Testis (tissue), 2 donors: ENCODE measurements at regions not wholly inside any gene's neighbourhood (a gene's known extent, or its start where the extent isn't known, plus 50 kb on each side); places are given as distances from the start of the nearest gene placed in this dataset.

Experiments
- DNase-seq: peaks from one replicate; pipeline ENCODE4 v3.0.0-alpha.2; 2019
- H3K27ac ChIP-seq, 2 donors: fragments of 200-600 bp; sonication (generic); one replicate each; pipeline ENCODE4 v1.5.1; 2019
- H3K27me3 ChIP-seq: fragments of 200-600 bp; sonication (generic); one replicate; pipeline ENCODE4 v1.5.1; 2019
- H3K36me3 ChIP-seq: fragments of 200-600 bp; sonication (generic); one replicate; pipeline ENCODE4 v1.5.1; 2017; ENCODE audit warnings: low read depth; ENCODE audit errors: missing control alignments
- H3K4me1 ChIP-seq: fragments of 200-600 bp; sonication (generic); one replicate; pipeline ENCODE4 v1.5.1; 2019
- H3K4me3 ChIP-seq, 2 donors: fragments of 200-600 bp; sonication (generic); one replicate each; pipeline ENCODE4 v1.5.1; 2017 to 2019
- H3K9me3 ChIP-seq: fragments of 200-600 bp; sonication (generic); one replicate; pipeline ENCODE4 v1.5.1; 2017
- CTCF ChIP-seq, 3 experiments: fragments of 450-650 bp in 2 of 3; fragments of 200-600 bp in 1 of 3; sonication (generic) in 1 of 3; IDR thresholded peaks; one replicate each; pipeline ENCODE4 v1.5.1; 2016 to 2019; ENCODE audit warnings: antibody characterized with exemption in 3 of 3, mild to moderate bottlenecking in 2 of 3, moderate library complexity in 1 of 3
- POLR2A ChIP-seq: fragments of 450-650 bp; IDR thresholded peaks from one replicate; pipeline ENCODE4 v1.6.1; 2017; ENCODE audit warnings: antibody characterized with exemption, mild to moderate bottlenecking, moderate library complexity
- WGBS, 2 donors: methylation state at CpG; one replicate each; pipeline ENCODE4 v1.1.5; 2018; 5-methylcytosine and 5-hydroxymethylcytosine counted together
- intact Hi-C: fragments of 100-400 bp; cut with DNase I; formaldehyde crosslinking; loops from one replicate; pipeline ENCODE4 v1.15.1; 2023; ENCODE audit warnings: low total_unique reads

DNA sequence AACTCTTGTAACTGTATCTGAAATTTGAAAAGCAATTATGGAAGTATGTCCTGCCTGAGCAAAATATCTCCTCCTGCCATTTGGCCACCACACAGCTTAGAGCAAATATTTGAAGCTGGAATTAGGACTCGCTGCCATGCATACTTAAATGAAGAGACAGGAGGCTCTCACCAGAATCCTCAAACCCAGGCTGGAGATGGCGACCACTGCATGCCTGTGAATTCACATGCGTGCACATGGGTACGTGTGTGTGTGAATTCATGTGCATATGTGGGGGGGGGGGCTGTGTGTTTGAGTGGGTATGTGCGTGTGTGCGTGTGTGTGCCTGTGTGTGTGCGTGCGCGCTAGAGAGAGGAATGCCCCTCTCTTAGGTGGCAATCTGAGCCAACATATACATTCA lies 84.1 kb upstream of the IRX1 start:
- Histone ChIP-seq H3K4me3 (no peak overlapping the region), H3K4me1 (no peaks in the 10 kb centered on the region), H3K36me3 (no peaks in the 10 kb centered on the region), H3K27ac (no peak overlapping the region), H3K27me3 (no peaks in the 10 kb centered on the region), H3K9me3 (no peaks in the 10 kb centered on the region)
- no peak for DNase-seq
- TF ChIP-seq POLR2A, result no peak
- no peak for TF ChIP-seq CTCF (IDR thresholded peaks at IDR 0.05)
- 87 to 89% methylated on average over 9 of the region's 9 CpGs for WGBS, 2 donors
- intact Hi-C loops, result no loop called here

DNA sequence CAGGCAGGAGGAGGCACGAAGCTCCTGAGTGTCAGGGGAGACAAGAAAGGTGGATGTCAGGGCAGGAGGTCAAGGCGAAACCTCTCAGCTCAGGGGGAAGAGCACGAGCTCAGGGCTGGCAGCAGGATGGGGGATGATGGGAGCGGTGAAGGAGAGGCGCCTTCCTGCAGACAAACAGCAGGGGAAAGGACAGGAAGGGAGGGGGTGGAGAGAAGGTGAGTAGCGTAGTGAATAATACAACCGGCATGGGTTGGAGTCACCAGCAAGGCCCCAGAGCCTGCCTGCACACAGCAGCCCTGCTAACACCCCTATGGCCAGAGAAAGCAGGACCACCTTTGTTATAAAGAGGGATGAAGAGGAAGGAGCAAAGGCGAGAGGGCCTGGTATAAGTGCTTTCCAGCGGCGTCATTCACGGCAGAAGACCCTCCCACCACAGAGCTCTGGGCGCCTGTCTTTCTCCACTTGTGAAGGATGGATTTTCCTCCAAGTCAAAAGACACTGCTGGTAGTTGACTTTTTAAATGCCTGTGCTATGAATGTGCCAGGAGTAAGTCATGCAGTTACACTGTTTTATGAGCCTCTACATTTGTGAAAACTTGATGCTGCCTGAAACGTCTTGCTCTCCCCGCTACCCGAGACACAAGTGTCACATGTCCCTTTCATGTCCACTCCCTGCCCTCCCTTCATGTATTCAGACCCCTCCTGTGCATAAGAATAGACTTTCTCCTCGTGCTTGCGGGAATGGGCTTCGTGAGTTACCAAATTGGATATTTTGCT lies 84.8 kb upstream of the IRX1 start:
- no peaks in the 10 kb centered on the region for H3K36me3 ChIP-seq
- no peak overlapping the region for H3K27ac ChIP-seq
- H3K4me1 ChIP-seq, result no peaks in the 10 kb centered on the region
- no peak for DNase-seq
- no peaks in the 10 kb centered on the region for H3K9me3 ChIP-seq
- intact Hi-C loops, result no loop called here
- no peak for TF ChIP-seq POLR2A
- TF ChIP-seq CTCF (IDR thresholded peaks at IDR 0.05), result no peak
- H3K27me3 ChIP-seq, result no peaks in the 10 kb centered on the region
- no peak overlapping the region for H3K4me3 ChIP-seq
- WGBS, 2 donors, result 83 to 89% methylated on average over 18 of the region's 18 CpGs

DNA sequence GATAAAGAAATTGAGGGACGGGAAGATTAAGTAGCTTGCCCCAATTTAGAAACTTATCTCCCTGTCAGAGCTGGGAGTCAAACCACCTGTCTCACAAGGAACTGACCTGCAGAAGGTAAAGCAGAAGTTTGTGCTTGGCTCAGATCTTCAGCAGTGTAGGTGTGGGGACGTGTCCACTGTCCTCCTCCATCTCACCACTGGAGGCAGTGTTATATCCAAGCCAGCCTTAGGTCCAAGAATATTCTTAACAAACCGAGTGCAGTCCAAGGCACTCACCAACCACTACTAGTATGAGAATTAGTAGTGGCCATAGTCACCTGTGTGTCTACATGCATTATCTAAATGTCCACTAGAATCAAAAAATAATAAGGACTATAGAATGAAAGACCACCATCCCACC lies 86.3 kb upstream of the IRX1 start:
- H3K4me1 ChIP-seq, result no peaks in the 10 kb centered on the region
- H3K36me3 ChIP-seq, result no peaks in the 10 kb centered on the region
- DNase-seq, result no peak
- 88 to 90% methylated on average over 3 of the region's 3 CpGs for WGBS, 2 donors
- intact Hi-C loops, result no loop called here
- H3K27me3 ChIP-seq, result no peaks in the 10 kb centered on the region
- TF ChIP-seq CTCF (IDR thresholded peaks at IDR 0.05) (peak in 1 of 3 experiments; percentile 12), POLR2A (no peak)
- no peaks in the 10 kb centered on the region for H3K9me3 ChIP-seq
- H3K27ac ChIP-seq, result no peak overlapping the region
- no peak overlapping the region for H3K4me3 ChIP-seq

- H3K4me3 ChIP-seq, result no peak overlapping the region
- no peaks in the 10 kb centered on the region for H3K9me3 ChIP-seq
- no peaks in the 10 kb centered on the region for H3K4me1 ChIP-seq
- no peaks in the 10 kb centered on the region for H3K27me3 ChIP-seq
- H3K36me3 ChIP-seq, result no peaks in the 10 kb centered on the region
- H3K27ac ChIP-seq, result no peak overlapping the region
- 94 to 96% methylated on average over 3 of the region's 3 CpGs for WGBS, 2 donors
- no peak for DNase-seq
- TF ChIP-seq CTCF (IDR thresholded peaks at IDR 0.05), result no peak
- no peak for TF ChIP-seq POLR2A
- intact Hi-C loops, result no loop called here
Observed at GRCh38 chr5:3508395-3508794, 87.2 kb upstream of the IRX1 start.

- Histone ChIP-seq H3K27me3 (no peaks in the 10 kb centered on the region), H3K4me1 (no peaks in the 10 kb centered on the region), H3K9me3 (no peaks in the 10 kb centered on the region), H3K36me3 (no peaks in the 10 kb centered on the region), H3K27ac (no peak overlapping the region), H3K4me3 (no peak overlapping the region)
- intact Hi-C loops, result no loop called here
- WGBS, 2 donors, result 64 to 75% methylated on average over 18 of the region's 18 CpGs
- TF ChIP-seq CTCF (IDR thresholded peaks at IDR 0.05) (no peak), POLR2A (no peak)
- DNase-seq, result no peak
Observed at GRCh38 chr5:3490957-3491507, 104.6 kb upstream of the IRX1 start.
